ENCODE measurements at regions not wholly inside any gene's neighbourhood (a gene's known extent, or its start where the extent isn't known, plus 50 kb on each side); places are given as distances from the start of the nearest gene placed in this dataset.

DNA sequence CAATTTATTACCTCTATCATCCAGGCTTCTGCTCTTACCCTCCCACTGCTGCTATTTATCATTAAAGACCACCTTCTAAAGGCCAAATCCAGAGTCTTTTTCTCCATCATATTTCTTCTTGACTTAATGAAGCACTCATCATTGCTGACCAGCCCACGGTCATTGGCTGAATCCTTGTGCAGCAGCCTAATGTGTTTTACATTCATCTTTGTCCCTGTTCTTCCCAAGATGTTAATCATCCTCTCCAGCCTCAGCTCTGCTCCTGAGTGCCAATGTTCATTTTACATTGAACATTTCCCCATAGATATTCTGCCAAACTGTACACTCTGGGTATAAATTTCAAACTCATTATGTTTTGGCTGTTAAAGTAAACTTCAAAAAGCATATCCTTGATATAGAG is 373.6 kb downstream of the NUP35 start:
- FAIRE-seq, result no peak
- H3K27ac ChIP-seq (ENCODE audit: low read depth in 1 of 3, low read length in 2 of 3), result no peak overlapping the region
- 81 to 96% (median 85%) methylated on average over 1 of the region's 1 CpG for WGBS, 3 donors
- no peaks in the 10 kb centered on the region for H3K36me3 ChIP-seq (ENCODE audit: control insufficient read depth in 3 of 3, insufficient read depth in 2 of 3, low read depth in 1 of 3, low read length in 3 of 3)
- no peaks in the 10 kb centered on the region for H3K27me3 ChIP-seq (ENCODE audit: control insufficient read depth in 3 of 3, insufficient read depth in 3 of 3, low read length in 3 of 3)
- no peak overlapping the region for H3K4me3 ChIP-seq (ENCODE audit: low read depth in 1 of 3, low read length in 3 of 3)
- no peak for DNase-seq
- no peaks in the 10 kb centered on the region for H3K9me3 ChIP-seq (ENCODE audit: control insufficient read depth in 2 of 2, insufficient read depth in 1 of 2, low read depth in 1 of 2, low read length in 1 of 2)
- H3K4me1 ChIP-seq (ENCODE audit: control insufficient read depth in 3 of 3, insufficient read depth in 2 of 3, low read depth in 1 of 3, low read length in 2 of 3), result peaks cover 0 to 5% (median 0%) of the 10 kb centered on the region in 3 donors

DNA sequence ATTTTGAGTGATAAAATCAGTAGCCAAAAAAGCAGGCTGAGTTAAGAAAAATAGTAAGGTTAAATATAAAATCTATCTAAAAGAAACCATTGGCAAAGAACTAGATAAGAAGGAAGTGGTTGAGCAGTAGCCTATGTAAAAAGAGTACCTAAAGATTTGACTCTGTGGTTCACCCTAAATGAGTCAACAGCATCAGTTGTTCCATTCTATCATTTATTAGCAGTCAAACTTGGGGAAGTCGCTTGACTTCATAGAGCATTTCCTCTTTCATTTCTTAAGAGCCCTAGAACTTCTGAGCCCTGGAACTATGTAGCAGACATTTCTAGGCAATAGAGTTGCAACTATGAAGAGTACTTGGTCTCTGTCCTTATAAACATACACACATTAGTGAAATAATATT is 381.7 kb downstream of the NUP35 start:
- Histone ChIP-seq H3K27ac (ENCODE audit: low read depth in 1 of 3, low read length in 2 of 3) (no peak overlapping the region), H3K36me3 (ENCODE audit: control insufficient read depth in 3 of 3, insufficient read depth in 2 of 3, low read depth in 1 of 3, low read length in 3 of 3) (no peaks in the 10 kb centered on the region), H3K4me3 (ENCODE audit: low read depth in 1 of 3, low read length in 3 of 3) (no peak overlapping the region), H3K9me3 (ENCODE audit: control insufficient read depth in 2 of 2, insufficient read depth in 1 of 2, low read depth in 1 of 2, low read length in 1 of 2) (peaks cover 0 to 10% of the 10 kb centered on the region in 2 donors), H3K4me1 (ENCODE audit: control insufficient read depth in 3 of 3, insufficient read depth in 2 of 3, low read depth in 1 of 3, low read length in 2 of 3) (no peaks in the 10 kb centered on the region), H3K27me3 (ENCODE audit: control insufficient read depth in 3 of 3, insufficient read depth in 3 of 3, low read length in 3 of 3) (no peaks in the 10 kb centered on the region)
- DNase-seq (no peak), FAIRE-seq (no peak)
- WGBS, 3 donors, result 70 to 83% (median 81%) methylated on average over 1 of the region's 1 CpG

DNA sequence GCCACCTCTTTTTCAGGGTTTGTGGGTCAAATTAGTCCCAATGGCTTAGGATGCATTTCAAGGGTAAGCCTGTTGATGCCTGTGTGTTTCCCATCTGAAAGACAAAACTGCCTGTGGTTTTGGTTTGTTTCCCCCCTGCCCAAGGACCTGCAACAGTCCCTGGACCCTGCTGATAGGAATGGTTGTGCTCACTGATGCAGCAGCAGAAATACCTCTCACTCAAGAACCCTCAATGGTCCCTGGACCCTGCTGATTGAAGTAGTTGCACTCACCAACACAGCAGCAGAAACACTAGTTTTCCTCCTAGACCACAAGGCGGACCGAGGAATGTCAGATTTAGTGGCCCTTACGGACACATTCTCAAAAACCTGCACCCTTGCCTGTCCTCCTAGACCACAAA is 386.9 kb downstream of the NUP35 start:
- H3K9me3 ChIP-seq (ENCODE audit: control insufficient read depth in 2 of 2, insufficient read depth in 1 of 2, low read depth in 1 of 2, low read length in 1 of 2), result peaks cover 0 to 14% of the 10 kb centered on the region in 2 donors
- H3K36me3 ChIP-seq (ENCODE audit: control insufficient read depth in 3 of 3, insufficient read depth in 2 of 3, low read depth in 1 of 3, low read length in 3 of 3), result no peaks in the 10 kb centered on the region
- no peak for DNase-seq
- H3K4me1 ChIP-seq (ENCODE audit: control insufficient read depth in 3 of 3, insufficient read depth in 2 of 3, low read depth in 1 of 3, low read length in 2 of 3), result no peaks in the 10 kb centered on the region
- FAIRE-seq, result no peak
- 62 to 91% (median 65%) methylated on average over 3 of the region's 3 CpGs for WGBS, 3 donors
- H3K4me3 ChIP-seq (ENCODE audit: low read depth in 1 of 3, low read length in 3 of 3), result no peak overlapping the region
- H3K27me3 ChIP-seq (ENCODE audit: control insufficient read depth in 3 of 3, insufficient read depth in 3 of 3, low read length in 3 of 3), result no peaks in the 10 kb centered on the region
- no peak overlapping the region for H3K27ac ChIP-seq (ENCODE audit: low read depth in 1 of 3, low read length in 2 of 3)

DNA sequence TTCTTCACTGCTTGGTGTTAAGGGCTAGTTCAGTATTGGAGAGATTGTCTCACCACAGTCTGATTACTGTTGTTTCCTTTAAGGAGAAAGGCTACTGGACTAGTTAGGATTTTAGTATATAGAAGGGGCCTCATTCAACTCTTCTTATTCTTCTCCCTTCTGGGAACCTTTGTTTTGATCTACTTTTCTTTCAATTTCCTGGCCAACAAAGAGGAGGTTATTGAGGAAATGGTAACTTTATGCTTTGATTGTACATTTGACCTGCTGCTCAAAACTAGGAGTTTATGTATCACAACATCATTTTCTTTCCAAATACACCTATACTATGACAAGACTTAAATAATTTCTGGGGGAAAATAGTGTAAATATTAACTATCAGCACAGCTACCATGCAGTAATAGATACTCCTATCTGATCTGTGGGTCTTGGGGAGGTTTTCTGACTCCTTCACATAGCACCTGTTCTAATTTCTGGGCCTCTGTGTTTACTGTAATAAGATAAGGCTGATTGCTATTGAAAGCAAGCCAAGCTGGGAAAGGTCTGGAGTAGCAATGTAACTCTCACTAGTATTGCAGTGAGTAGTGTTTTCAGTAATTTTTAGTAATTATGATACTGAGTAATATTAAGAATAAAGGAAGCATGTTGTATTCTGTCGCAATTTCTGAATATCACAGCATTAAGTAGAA is 395.3 kb downstream of the NUP35 start:
- Histone ChIP-seq H3K27ac (ENCODE audit: low read depth in 1 of 3, low read length in 2 of 3) (no peak overlapping the region), H3K9me3 (ENCODE audit: control insufficient read depth in 2 of 2, insufficient read depth in 1 of 2, low read depth in 1 of 2, low read length in 1 of 2) (no peaks in the 10 kb centered on the region), H3K4me1 (ENCODE audit: control insufficient read depth in 3 of 3, insufficient read depth in 2 of 3, low read depth in 1 of 3, low read length in 2 of 3) (no peaks in the 10 kb centered on the region), H3K36me3 (ENCODE audit: control insufficient read depth in 3 of 3, insufficient read depth in 2 of 3, low read depth in 1 of 3, low read length in 3 of 3) (no peaks in the 10 kb centered on the region), H3K4me3 (ENCODE audit: low read depth in 1 of 3, low read length in 3 of 3) (no peak overlapping the region), H3K27me3 (ENCODE audit: control insufficient read depth in 3 of 3, insufficient read depth in 3 of 3, low read length in 3 of 3) (no peaks in the 10 kb centered on the region)
- 21 to 56% (median 38%) methylated on average over 1 of the region's 1 CpG for WGBS, 3 donors
- FAIRE-seq, result no peak
- peak; percentile 32 to 38 for DNase-seq

DNA sequence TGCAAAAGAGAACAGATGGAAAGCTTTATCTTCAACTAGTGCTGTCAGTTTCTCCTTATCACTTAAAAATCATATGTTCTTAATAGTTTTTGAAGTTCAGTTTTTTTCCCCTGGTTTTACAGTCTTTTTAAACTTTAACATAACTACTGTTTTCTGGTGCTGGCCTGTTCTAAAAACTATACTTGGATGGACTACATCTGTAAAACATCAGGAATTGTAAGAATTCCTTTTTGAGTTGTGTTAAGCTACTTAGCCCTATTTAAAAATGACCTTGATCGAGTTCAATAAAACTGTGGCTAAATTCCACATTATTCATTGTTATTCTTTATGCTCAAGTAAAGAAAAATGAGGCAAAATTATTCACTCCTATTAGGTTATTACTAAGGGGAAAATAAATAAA is 397.7 kb downstream of the NUP35 start:
- no peak overlapping the region for H3K27ac ChIP-seq (ENCODE audit: low read depth in 1 of 3, low read length in 2 of 3)
- H3K4me1 ChIP-seq (ENCODE audit: control insufficient read depth in 3 of 3, insufficient read depth in 2 of 3, low read depth in 1 of 3, low read length in 2 of 3), result no peaks in the 10 kb centered on the region
- H3K36me3 ChIP-seq (ENCODE audit: control insufficient read depth in 3 of 3, insufficient read depth in 2 of 3, low read depth in 1 of 3, low read length in 3 of 3), result no peaks in the 10 kb centered on the region
- WGBS, 3 donors, result 60 to 84% (median 73%) methylated on average over 1 of the region's 1 CpG
- no peak for DNase-seq
- no peaks in the 10 kb centered on the region for H3K27me3 ChIP-seq (ENCODE audit: control insufficient read depth in 3 of 3, insufficient read depth in 3 of 3, low read length in 3 of 3)
- no peaks in the 10 kb centered on the region for H3K9me3 ChIP-seq (ENCODE audit: control insufficient read depth in 2 of 2, insufficient read depth in 1 of 2, low read depth in 1 of 2, low read length in 1 of 2)
- no peak for FAIRE-seq
- no peak overlapping the region for H3K4me3 ChIP-seq (ENCODE audit: low read depth in 1 of 3, low read length in 3 of 3)

DNA sequence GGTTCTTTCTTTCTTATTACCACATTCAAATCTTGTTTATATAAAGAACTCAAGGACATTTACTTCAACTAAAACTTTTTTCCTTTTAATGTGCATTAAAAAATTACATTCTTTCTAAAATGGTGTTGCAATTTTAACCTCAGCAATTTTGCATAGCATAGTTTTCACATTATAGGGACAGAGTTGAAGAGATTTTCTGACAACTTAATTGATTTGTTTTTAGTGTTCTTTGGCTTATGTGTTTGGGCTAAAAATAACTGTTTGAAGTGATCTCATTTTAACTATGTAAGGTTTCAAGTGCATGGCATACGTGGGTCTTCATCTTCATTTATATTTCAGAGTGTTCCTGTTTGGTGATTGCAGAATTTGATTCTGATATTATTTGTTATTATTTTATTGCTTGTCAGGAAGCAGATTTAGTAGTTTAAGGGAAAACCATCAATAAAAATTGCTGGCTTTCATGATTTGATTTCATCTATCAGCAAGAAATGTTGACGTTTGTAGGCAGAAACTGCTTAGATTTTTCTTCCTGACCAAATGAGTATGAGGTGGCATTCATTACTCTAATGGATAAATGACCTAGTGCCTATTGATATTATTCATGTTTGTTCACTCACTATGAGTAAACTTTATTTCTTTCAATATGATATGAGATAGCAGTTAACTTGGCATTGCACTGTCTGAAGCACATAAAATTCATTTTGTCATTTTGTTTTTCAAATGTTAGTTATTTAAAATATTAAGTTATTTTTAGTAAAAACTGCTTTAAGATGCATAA is 398.4 kb downstream of the NUP35 start:
- Histone ChIP-seq H3K36me3 (ENCODE audit: control insufficient read depth in 3 of 3, insufficient read depth in 2 of 3, low read depth in 1 of 3, low read length in 3 of 3) (no peaks in the 10 kb centered on the region), H3K27ac (ENCODE audit: low read depth in 1 of 3, low read length in 2 of 3) (no peak overlapping the region), H3K4me1 (ENCODE audit: control insufficient read depth in 3 of 3, insufficient read depth in 2 of 3, low read depth in 1 of 3, low read length in 2 of 3) (no peaks in the 10 kb centered on the region), H3K4me3 (ENCODE audit: low read depth in 1 of 3, low read length in 3 of 3) (no peak overlapping the region), H3K9me3 (ENCODE audit: control insufficient read depth in 2 of 2, insufficient read depth in 1 of 2, low read depth in 1 of 2, low read length in 1 of 2) (no peaks in the 10 kb centered on the region), H3K27me3 (ENCODE audit: control insufficient read depth in 3 of 3, insufficient read depth in 3 of 3, low read length in 3 of 3) (no peaks in the 10 kb centered on the region)
- WGBS, 3 donors, result 62 to 76% (median 72%) methylated on average over 2 of the region's 2 CpGs
- FAIRE-seq (no peak), DNase-seq (no peak)

DNA sequence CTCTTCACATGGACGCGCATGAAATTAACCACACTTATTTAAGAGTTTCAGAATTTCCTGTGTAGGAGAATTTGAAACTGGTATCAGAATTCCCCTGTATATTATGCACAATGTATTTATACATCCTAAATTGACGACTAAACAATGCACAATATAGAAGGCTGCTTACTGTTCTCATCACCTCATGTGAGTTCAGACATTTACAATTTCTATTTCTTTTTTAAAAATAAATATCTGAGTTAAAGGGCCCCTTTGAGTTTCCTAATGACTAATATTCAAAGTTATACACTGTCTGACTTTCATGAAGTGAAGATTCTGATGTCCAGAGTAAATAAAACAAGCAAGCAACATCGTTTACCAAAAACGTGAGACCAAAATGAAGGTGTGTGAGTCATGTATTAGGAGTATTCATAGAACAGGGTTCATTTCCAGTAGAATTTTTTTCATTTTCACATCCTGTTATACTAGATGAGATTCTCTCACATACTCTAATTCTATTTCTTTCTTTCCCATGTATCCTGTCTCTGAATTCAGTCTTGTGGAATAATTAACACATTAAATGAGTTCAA is 406.2 kb downstream of the NUP35 start:
- H3K4me1 ChIP-seq (ENCODE audit: control insufficient read depth in 3 of 3, insufficient read depth in 2 of 3, low read depth in 1 of 3, low read length in 2 of 3), result no peaks in the 10 kb centered on the region
- FAIRE-seq (no peak), DNase-seq (no peak)
- WGBS, 3 donors, result 59 to 71% (median 70%) methylated on average over 5 of the region's 5 CpGs
- H3K27ac ChIP-seq (ENCODE audit: low read depth in 1 of 3, low read length in 2 of 3), result no peak overlapping the region
- no peaks in the 10 kb centered on the region for H3K27me3 ChIP-seq (ENCODE audit: control insufficient read depth in 3 of 3, insufficient read depth in 3 of 3, low read length in 3 of 3)
- no peaks in the 10 kb centered on the region for H3K36me3 ChIP-seq (ENCODE audit: control insufficient read depth in 3 of 3, insufficient read depth in 2 of 3, low read depth in 1 of 3, low read length in 3 of 3)
- no peak overlapping the region for H3K4me3 ChIP-seq (ENCODE audit: low read depth in 1 of 3, low read length in 3 of 3)
- H3K9me3 ChIP-seq (ENCODE audit: control insufficient read depth in 2 of 2, insufficient read depth in 1 of 2, low read depth in 1 of 2, low read length in 1 of 2), result no peaks in the 10 kb centered on the region

DNA sequence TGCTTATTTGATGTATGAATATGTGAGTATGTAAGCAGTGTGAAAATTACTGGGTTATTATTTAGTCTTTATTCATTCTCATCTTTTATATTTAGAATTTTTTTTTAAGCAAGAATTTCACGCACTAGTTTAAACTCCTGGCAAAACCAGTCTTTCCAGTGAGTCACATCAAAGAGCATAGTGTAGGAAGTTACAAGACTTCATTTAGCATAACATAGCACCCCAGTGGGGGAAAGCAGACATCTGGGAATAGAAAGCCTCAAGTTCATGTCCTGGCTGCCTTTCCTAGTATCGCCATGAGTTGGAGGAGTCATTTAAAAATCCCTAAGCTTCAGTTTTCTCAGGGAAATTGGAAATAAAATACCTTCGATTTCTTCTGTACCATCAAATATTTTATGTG is 408.3 kb downstream of the NUP35 start:
- DNase-seq, result no peak
- WGBS, 3 donors, result 43 to 55% (median 49%) methylated on average over 3 of the region's 3 CpGs

More for the DNA sequence above, 408.3 kb downstream of the NUP35 start:
- H3K27me3 ChIP-seq (ENCODE audit: control insufficient read depth in 3 of 3, insufficient read depth in 3 of 3, low read length in 3 of 3), result no peaks in the 10 kb centered on the region
- no peak overlapping the region for H3K4me3 ChIP-seq (ENCODE audit: low read depth in 1 of 3, low read length in 3 of 3)
- no peaks in the 10 kb centered on the region for H3K9me3 ChIP-seq (ENCODE audit: control insufficient read depth in 2 of 2, insufficient read depth in 1 of 2, low read depth in 1 of 2, low read length in 1 of 2)
- H3K36me3 ChIP-seq (ENCODE audit: control insufficient read depth in 3 of 3, insufficient read depth in 2 of 3, low read depth in 1 of 3, low read length in 3 of 3), result no peaks in the 10 kb centered on the region
- H3K27ac ChIP-seq (ENCODE audit: low read depth in 1 of 3, low read length in 2 of 3), result no peak overlapping the region
- no peak for FAIRE-seq
- peaks cover 0 to 2% (median 0%) of the 10 kb centered on the region in 3 donors for H3K4me1 ChIP-seq (ENCODE audit: control insufficient read depth in 3 of 3, insufficient read depth in 2 of 3, low read depth in 1 of 3, low read length in 2 of 3)
